GM18520 (cell line): ENCODE measurements at regions not wholly inside any gene's neighbourhood (a gene's known extent, or its start where the extent isn't known, plus 50 kb on each side); places are given as distances from the start of the nearest gene placed in this dataset.
"Not testable (repeated sequence)": the region's sequence is repeated elsewhere in the genome, so short reads cannot be mapped to it uniquely, and the experiment has no call there.

ENCODE experiments used
- ATAC-seq: cut with Tn5 transposase; IDR thresholded peaks from one replicate; pipeline ENCODE4 v1.9.1; 2021; ENCODE audit not compliant: unreplicated experiment

DNA sequence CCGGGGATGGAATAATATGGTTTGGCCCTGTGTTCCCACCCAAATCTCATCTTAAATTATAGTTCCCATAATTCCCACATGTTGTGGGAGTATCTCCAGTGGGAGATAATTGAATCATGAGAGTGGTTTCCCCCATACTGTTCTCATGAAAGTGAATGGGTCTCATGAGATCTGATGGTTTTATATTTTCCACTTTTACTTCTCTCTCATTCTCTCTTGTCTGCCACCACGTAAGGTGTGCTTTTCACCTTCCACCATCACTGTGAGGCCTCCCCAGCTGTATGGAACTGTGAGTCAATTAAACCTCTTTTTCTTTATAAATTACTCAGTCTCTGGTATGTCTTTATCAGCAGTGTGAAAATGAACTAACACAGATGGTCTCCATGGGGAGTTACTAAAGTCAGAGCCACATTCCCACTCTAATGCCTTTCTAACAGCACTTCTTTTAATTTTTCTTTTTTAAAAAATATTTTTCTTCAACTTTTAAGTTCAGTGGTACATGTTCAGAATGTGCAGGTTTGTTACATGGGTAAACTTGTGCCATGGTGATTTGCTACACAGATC is 306.6 kb downstream of the DTHD1 start:
- ATAC-seq, result no peak

DNA sequence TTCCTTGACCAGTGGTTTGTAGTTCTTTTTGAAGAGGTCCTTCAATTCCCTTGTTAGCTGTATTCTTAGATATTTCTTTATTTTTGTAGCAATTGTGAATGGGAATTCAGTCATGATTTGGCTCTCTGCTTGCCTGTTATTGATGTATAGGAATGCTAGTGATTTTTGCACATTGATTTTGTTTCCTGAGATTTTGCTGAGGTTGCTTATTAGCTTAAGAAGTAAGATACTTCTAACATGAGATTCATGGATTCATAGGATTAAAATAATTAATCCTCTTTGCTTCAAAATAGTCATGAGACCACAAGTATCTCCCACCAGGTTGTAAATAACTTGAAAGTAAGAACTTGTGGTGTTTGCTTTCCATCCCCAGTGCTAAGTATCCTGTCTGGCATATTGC is 308.9 kb downstream of the DTHD1 start:
- no peak for ATAC-seq

DNA sequence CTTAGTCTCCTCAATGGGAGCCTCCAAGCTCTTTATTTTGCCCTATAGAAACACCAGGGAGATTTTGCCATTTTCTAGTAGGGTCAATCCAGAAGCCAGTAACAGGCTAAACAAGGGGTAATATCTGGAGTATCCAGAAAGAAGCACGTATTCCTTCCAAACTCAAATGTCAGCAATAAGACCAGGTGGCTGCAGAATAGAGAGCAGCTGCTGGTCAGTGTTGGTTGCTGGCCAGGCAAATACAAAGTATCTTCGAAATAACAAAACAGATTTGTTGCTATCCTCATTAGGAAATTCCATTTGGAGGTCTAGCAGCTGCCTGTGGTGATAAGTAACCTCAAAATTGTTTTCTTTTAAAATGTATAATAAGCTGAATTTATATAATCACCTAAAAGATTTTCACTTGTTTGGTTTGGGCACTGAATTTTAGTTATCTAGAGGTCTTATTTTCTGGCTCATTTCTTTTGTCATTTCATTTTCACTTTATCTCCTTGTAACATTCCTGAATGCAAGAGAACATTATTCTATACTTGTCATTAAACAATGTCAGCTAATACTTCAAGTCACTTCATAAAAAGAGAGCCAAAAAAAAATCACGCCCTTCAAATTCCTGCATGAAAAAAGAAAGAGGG is 320.6 kb downstream of the DTHD1 start:
- no peak for ATAC-seq

DNA sequence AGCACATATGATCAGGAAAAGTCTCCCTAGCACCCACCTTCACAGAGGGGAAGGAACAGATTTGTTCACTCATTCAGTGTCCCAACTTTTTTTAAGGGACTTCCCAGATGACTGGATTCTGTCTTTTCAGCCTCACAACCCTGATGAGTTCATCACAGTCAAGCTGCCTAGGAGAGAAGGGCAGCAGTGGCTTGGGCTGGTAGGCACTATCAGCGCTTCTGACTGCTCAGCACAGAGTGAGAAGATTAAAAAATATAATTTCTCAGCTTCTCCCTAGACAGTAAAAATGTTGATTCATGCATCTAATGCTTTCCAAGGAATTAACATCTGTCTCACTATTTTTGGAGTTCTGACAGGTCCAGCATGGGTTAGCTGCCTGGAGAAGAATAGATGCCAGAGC is 328.2 kb downstream of the DTHD1 start:
- peak; percentile 55 for ATAC-seq

DNA sequence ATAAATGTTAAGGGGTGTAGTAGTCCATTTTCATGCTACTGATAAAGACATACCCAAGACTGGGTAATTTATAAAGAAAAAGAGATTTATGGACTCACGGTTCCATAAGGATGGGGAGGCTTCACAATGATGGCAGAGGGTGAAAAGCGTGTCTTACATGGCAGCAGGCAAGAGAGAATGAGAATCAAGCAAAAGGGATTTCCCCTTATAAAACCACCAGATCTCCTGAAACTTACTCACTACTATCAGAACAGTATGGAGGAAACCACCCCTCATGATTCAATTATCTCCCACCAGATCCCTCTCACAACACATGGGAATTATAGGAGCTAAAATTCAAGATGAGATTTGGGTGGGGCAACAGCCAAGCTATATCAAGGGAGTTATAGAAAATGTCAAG is 329.2 kb downstream of the DTHD1 start:
- no peak for ATAC-seq

DNA sequence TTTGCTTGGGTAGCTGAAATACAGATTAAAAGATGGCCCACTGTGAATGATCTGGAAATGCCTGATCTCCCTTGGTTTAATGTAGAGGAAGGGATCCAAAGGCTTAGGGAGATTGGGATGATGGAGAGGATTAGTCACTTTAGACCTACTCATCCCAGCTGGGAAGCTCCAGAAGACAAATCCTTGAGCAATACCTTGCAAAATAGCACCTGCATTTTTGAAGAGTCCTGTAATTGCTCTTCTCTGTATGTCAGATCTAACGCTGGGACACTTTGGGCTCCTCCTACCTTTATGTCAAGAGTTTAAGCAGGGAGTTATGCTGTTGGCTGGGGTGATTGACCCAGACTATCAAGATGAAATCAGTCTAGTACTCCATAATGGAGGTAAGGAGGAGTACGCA is 331.7 kb downstream of the DTHD1 start:
- not testable (repeated sequence) for ATAC-seq

DNA sequence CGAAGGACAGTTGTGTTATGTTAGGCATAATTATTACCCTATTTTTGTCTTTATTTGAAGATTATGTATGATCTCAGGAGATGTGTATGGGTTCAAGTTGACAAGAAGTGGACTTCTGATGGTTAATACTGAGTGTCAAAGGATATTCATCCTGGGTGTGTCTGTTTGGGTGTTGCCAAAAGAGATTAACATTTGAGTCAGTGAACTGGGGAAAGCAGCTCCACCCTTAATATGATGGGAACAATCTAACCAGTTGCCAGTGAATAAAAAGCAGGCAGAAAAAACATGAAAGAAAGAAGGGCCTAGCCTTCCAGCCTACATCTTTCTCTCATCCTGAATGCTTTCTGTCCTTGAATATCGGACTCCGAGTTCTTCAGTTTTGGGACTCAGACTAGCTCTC is 332.6 kb downstream of the DTHD1 start:
- no peak for ATAC-seq

DNA sequence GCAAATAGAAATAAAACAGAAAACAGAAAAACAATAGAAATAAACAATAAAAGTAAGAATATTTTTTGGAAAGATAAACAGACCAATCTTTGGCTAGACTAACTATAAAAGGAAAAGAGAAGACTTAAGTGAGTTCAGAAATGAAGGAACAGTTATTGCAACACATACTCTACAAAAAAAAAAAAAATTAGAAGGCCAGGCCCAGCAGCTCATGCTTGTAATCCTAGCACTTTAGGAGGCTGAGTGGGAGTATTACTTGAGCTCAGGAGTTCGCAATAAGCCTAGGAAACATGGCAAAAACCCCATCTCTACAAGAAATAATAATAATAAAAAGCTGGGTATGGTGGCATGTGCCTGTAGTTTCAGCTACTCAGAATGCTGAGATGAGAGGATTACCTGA is 336.7 kb downstream of the DTHD1 start:
- no peak for ATAC-seq

DNA sequence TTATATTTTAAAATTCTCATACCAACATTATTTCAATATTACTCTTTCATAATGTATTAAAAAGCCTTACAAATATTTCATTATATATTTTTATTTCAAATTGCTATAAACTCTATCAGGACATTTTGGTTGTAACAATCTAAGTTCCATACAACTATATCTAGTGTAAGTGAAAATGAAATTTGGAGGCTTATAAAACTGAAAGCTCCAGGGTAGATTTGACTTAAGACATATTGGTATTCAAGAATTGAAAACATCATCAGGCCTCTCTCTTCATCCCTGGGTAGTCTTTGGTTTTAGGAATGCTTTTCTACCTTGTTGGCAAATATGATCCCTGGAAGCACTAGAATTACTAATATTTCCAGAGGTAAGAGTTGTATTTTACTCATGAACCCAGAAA is 342.6 kb downstream of the DTHD1 start:
- ATAC-seq, result no peak

DNA sequence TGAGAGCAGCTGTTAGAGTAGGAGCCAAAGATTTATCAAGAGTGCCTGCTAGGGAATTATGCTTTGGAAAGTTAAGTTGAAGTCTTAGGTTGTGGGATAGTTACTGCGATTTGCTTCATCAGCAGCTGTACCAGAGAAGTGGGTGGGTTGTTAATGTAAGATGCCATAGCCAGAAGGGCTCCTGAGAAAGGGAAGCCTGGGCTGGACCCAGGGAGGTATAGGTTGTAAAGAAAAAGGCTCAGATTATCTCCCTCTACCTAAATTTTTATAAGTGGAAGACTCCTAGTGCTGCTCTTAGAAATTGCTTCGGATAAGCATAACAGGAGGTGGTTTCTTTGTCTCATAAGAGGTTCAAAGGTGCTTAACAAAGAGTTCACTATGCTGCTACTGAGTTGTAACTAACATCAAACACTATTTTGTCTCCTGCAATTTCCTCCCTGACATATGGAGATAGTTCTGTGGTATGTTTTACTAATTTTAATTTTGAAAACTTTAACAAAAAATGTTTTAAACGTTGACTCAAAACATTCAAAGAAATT is 356.9 kb downstream of the DTHD1 start:
- no peak for ATAC-seq

DNA sequence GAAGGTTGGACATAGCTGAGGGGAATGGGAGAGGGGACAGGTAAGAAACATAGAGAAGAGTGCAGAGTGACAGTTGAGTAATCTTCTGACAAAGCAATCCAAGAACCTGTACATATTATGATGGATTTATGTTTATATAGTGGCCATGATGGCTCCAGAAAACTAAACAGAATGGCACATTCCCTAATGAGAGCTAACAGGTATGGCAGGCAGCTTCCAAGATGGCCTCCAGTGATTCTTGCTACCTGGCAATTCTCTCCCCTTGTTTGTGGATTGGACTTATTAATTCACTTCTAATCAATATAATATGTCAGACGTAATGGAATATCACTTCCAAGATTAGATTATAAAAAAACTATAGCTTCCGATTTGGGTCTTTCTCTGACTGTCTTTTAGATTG is 359.5 kb downstream of the DTHD1 start:
- no peak for ATAC-seq

DNA sequence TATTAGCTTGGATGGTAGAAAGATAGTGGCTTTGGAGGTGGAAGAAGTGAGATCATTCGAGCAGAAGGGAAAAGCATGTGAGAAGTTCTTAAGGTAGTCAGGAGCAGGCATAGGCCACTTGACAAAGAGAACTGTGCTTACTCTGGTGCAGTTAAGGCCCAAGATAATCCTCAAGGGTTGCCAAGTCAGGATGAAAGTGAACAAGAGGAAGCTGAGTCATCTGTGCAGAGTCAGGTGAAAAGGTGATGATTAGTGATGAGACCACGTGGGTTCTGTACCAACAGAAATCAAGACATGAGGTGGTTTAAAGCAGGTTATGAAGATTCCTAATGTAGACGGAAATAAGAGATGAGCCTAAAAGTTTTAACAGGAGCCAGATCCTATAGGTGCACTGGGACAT is 369.8 kb downstream of the DTHD1 start:
- peak; percentile 98 for ATAC-seq

DNA sequence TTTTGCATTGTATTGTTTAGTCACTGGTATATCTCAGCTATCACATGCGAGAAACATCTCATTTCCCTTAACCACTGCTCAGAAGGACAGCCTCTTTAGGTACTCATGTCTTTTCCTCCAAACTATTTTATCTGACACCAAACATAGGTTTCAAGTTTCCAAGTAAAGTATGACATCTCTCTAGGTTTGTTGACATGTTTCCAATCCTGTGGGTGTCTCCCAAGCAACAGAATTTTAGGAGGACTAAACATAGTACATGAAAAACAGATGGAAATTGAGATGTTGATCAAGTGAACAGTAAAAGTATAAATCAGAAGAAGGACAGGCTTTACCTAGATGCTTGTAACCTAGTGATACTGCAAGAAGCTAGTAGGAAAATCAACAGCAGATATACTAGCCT is 371.4 kb downstream of the DTHD1 start:
- no peak for ATAC-seq

DNA sequence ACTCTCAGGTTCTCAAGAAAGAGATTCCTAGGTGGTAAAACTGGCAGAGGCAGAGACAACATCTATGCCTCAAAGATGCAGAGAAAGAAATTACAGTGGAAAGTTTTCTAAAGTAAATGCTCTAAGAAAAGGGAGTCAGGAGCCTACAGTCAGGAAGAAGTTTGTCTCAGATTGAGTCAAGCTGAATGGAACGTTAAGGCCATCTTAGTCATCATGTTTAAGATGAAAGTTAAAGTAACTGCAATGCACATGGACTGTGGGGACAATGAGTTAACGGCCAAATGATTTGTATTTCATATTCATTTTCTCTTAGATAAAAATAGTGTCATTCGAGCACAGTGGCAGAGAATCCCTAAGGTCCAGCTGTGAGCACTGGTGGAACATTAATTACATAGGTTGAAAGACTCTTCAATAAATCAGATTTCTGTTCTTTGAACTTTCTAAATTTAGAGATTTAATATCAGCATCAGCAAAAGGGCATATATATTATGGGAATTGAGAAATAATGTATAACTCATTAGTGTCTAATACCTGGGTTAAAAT is 384.6 kb downstream of the DTHD1 start:
- ATAC-seq, result no peak

DNA sequence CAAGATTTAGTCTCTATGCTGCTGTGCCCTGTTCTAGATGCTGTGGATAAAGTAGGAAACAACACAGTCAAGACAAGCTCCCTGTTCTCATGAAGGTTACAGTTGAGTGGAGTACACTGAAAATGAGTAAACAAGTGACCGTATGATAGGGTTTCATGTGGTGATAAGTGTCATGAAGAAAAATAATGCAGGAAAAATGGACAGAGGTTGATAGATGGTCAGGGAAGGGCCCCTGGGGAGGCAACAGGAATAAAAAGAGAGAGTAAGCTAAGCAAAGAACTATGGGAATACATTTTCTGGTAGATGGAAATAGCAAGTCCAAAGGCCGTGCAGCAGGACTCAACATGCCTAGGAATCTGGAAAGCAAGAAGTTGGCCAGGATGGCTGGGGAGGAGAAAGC is 394.0 kb downstream of the DTHD1 start:
- no peak for ATAC-seq

DNA sequence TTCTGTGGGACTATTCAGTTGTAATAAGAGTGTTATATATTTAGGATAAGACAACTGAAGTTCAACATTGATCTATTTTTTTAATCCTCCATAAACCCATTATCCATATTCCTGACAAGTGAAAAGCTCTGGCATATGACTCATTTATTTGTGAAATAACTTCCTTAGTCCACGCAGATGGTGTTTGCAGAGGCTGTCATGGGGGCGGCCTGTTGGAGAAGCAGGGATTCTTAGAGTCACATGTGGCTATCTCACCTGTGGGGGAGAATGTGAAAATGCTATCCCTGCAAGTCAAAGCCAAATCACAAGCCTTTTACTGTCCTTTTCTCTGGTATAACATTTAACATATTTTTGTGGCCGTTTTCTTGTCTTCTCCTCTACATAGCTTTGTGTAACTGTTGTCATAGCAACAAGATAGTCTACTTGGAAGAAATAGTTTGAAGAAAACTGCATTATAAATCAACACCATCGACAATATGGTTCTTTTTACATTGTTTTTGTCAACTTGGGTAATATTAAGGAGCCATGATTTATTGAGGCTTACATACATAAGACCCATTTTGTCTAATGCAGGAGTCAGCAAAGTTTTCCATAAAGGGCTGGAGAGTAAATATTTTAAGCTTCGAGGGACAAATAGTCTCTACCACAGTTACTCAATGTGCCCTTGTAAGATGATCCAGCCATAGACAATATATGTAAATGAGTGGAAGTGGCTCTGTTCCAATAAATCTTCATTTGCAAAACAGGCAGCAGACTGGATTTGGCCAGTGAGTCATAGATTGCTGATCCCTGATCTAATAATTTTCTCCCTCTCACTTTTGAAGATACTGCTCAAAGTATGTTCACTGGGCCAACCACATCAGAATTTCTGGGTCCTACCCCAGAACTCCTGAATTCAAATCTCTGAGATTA is 395.0 kb downstream of the DTHD1 start:
- no peak for ATAC-seq

DNA sequence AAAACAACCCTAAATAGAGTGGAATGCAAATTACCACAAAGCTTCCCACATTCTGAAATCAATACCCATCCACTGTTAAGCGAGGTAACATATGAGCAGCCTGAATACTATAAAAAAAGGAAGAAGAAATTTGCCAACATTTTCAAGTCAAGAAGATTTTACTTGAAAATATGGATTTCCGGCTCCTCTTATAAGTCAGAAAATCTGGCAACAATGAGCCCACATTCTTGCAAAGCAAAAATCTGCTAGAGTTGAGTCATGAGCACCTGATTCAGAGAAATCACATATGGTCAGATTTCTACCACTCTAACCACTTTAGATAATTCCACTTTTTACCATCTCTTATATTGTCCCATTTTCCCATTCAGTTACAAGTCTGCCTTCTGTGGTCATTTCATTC is 395.7 kb downstream of the DTHD1 start:
- no peak for ATAC-seq

DNA sequence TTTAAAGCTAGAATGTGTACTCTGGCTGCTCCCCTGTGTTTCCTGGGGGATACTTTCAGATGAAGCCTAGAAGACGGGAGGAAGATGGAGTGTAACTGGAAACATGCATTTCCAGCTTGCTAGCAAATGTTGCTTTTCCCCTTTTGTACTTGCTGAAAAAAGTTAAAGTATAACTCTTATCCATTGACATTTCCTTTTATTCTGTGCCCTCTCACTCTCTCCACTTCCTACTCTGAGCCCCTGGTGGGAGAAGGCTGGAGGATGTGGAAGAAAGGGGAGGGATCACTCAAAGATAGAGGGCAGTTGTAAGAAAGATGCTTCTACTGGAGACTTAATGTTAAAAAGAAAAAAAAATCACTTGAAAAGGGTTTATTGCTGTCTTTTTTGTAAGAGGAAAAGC is 396.5 kb downstream of the DTHD1 start:
- no peak for ATAC-seq

DNA sequence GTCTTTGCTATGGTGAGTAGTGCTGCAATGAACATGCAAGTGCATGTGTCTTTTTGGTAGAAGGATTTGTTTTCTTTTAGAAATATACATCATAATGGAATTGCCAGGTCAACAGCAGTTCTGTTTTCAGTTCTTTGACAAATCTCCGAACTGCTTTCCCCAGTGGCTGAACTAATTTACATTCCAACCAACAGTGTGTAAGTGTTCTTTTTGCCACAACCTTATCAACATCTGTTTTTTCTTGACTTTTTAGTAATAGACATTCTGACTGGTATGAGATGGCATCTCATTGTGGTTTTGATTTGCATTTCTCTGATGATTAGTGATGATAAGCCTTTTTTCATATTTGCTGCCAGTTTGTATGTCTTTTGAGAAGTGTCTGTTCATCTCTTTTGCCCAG is 406.3 kb downstream of the DTHD1 start:
- no peak for ATAC-seq

DNA sequence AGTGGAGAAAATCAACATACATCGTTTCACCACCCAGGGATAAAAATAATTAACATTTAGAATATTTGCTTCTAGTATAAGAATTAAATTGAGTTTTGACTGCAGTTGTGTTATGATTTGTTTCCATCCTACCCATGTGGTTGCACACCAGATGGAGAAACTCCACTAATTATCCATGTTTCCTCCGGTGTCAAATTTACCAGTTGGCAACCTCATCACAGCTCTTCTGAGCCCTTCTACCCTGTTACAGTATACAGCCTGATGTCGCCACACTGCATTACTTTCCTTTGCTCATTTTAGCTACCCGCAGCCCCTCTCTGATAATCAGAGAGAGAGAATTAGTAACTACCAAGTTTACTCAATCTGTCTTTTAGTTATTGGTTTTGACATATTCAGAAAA is 411.2 kb downstream of the DTHD1 start:
- no peak for ATAC-seq

DNA sequence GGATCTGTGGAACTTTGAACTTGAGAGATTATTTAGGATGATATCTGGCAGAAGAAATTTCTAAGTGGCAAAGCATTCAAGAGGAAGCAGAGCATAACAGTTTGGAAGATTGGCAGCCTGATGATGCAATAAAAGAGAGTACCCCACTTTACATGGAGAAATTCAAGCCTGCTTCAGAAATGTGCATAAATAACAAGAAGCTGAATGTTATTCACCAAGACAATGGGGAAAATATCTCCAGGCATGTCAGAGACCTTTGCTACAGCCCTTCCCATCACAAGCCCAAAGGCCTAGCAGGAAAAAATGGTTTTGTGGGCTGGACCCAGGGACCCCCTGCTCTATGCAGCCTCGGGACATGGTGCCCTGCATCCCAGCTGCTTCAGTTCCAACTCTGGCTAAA is 420.8 kb downstream of the DTHD1 start:
- ATAC-seq, result no peak

DNA sequence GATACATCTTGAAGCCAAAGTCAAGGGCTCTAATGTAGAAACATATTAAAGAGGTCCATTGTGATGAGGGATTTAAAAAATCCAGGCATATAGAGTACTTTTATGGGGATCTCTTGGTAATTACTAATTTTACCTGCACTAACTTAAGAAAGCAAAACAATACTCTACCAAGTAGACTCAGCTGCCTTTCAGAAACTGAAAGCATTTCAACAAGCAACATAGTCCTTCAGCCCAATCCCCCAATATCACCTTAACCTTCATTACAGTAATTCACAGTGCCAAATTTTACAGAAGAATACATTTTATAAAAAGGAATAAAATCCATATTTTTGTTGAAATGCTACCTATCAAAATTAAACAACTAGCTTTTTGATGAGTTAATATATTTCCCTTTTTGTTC is 422.9 kb downstream of the DTHD1 start:
- ATAC-seq, result no peak
